Esophagus squamous epithelium (tissue), 4 donors: ENCODE measurements at regions not wholly inside any gene's neighbourhood (a gene's known extent, or its start where the extent isn't known, plus 50 kb on each side); places are given as distances from the start of the nearest gene placed in this dataset.

Experiments
- CTCF ChIP-seq, 6 experiments: fragments of 450-650 bp in 4 of 6; fragments of 200-600 bp in 2 of 6; sonication (generic) in 2 of 6; IDR thresholded peaks; one replicate each; pipeline ENCODE4 v1.5.1; 2016 to 2019; ENCODE audit warnings: antibody characterized with exemption in 6 of 6, mild to moderate bottlenecking in 4 of 6, moderate library complexity in 4 of 6
- POLR2A ChIP-seq, 4 donors: fragments of 450-650 bp; IDR thresholded peaks; one replicate each; pipeline ENCODE4 v1.6.1; 2017; ENCODE audit warnings: antibody characterized with exemption in 4 of 4, mild to moderate bottlenecking in 4 of 4, moderate library complexity in 3 of 4

DNA sequence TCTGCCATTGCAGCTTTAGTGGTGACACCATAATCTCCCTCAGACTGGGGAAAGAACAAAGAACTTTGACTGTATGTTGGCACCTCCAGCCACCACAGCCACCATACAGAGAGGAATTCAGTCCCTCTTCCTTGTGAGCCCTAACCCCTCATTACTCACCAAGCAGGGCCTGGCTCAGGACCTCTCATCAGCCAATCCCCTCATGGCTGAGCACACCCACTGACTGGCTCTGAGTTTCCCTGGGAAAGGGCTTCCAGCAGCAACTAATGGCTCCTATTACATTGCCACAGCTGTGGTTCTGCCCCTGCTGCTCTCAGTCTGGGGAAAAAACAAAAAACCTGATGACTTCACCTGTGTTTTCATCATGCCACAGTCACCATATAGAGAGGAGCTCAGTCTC is 1482.6 kb downstream of the FAM133A start:
- TF ChIP-seq POLR2A (IDR thresholded peaks at IDR 0.05) (no peak), CTCF (IDR thresholded peaks at IDR 0.05) (no peak)
